NCI-H1694 (cell line): ENCODE measurements at regions not wholly inside any gene's neighbourhood (a gene's known extent, or its start where the extent isn't known, plus 50 kb on each side); places are given as distances from the start of the nearest gene placed in this dataset.
A peak's percentile ranks its signal among the peaks of the same experiment; 100 is the strongest.
"Not testable (repeated sequence)": the region's sequence is repeated elsewhere in the genome, so short reads cannot be mapped to it uniquely, and the experiment has no call there.

Experiments used
- DNase-seq: peaks from one replicate; lab custom pipeline; 2025; lab: John Stamatoyannopoulos, UW

DNA sequence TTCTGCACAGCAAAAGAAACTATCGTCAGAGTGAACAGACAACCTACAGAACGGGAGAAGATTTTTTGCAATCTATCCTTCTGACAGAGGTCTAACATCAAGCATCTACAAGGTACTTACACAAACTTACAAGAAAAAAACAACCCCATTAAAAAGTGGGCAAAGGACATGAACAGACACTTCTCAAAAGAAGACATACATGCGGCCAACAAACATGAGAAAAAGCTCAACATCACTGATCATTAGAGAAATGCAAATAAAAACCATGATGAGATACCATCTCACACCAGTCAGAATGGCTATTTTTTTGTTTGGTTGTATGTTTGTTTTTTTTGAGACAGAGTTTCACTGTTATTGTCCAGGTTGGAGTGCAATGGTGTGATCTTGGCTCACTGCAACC, 131.5 kb upstream of the MED13 start:
- DNase-seq, result not testable (repeated sequence)

DNA sequence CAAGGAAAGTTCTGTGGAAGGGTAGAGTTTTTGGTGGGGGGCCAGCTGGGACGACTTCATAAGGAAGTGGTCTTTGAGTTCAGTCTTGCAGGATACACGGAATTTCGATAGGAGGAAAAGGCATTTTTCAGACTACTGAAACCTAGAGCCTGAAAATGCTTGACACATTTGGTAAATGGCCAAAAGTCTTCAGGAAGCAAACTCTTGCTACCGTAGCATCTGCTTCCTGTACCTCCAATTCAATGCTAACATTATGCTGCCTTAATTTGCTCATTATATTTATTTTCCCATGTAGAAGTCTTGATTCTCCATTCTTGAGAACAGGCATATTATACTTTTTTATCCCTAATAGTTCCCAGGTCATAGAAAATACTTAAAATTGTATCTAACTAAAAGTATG, 129.3 kb upstream of the MED13 start:
- no peak for DNase-seq

DNA sequence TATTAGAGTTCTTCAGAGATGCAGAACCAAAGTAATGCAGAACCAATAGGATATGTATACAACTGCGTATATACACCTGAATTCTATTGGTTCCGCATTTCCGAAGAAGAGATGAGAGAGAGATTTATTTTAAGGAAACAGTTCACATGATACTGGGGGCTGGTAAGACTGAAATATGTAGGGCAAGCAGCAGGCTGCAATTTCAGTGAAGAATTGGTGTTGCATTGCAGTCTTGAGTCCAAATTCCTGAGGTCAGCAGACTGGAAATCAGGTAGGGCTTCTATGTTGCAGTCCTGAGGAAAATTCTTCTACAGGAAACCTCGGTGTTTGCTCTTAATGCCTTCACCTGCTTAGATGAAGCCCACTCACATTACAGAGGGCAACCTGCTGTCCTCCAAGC, 128.2 kb upstream of the MED13 start:
- no peak for DNase-seq

DNA sequence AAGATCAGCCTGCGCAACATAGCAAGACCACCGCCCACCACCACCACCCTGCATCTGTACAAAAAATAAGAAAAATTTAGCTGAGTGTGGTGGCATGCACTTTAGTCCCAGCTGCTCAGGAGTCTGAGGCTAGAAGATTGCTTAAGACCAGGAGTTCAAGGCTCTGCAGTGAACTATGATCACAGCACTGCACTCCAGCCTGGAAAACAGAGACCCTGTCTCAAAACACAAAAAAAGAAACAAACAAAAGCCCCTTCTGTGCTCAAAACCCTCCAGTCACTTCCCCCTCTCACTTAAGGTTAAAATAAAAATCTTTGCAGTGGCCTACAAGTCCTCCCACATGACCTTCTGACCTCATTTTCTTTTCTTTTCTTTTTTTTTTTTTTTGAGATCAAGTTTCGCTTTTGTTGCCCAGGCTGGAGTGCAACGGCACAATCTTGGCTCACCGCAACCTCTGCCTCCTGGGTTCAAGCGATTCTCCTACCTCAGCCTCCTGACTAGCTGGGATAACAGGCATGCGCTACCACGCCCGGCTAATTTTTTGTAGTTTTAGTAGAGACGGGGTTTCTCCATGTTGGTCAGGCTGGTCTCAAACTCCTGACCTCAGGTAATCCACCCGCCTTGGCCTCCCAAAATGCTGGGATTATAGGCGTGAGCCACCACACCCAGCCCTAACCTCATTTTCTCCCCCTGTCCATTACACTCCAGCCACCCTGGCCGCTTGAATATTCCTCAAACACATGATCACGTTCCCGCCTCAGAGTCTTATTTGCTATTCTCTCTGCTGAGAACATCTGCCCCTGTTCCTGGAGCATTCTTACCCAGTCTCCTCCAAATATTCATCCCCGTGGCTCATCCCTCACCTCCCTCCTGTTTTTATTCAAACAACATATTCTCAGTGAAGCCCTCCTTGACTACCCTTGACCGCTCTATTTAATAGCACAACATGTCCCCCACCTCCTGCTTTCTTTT, 126.6 kb upstream of the MED13 start:
- no peak for DNase-seq

DNA sequence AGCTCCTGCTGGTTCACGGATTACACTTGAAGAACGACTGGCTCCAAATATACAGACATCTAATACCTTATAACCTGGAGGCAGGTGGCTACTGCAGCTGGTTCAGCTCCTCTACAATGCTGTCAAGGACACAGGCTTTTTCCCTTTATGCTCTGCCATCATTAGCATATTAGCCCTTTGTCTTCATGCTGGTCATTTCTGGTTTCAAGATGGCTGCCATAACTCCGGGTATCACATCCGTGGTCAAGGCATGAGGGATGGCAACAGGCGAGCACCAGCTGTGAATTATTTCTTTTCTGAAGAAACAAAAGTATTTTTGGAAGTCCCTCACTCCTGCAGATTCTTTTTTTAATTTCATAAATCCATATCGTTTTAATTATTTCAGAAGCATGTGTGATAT, 124.3 kb upstream of the MED13 start:
- DNase-seq, result no peak

DNA sequence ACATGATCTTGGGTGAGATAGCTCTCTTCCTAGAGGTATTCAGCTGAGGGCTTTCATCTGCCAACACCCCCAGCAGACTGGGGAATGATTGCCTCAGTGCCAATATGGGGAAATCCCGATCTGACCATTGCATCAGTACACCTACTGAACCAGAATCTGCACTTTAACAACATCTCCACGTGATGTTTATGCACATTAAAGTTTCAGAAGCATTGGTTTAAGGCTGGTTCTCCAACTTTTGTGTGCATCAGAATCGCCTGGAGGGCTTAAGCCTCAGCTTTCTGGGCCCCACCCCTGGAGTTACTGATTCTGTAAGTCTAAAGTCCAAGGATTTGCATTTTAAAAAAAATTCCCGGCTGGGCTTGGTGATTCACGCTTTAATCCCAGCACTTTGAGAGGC, 123.6 kb upstream of the MED13 start:
- no peak for DNase-seq

DNA sequence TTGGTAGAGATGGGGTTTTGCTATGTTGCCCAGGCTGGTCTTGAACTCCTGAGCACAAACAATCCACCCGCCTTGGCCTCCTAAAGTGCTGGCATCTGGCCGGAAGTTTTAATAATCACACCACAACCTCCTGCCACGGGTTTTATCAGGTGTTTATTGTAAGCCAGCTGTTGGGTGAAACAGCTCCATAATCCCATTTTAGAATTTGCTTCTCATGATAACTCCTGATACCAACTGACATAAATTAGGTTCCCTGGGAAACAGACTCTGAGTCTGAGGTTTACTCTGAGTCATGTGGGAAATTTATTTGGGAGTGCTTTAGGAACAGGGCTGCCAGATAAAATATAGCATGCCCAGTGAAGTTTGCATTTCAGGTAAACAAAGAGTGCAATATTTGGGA, 122.6 kb upstream of the MED13 start:
- no peak for DNase-seq

DNA sequence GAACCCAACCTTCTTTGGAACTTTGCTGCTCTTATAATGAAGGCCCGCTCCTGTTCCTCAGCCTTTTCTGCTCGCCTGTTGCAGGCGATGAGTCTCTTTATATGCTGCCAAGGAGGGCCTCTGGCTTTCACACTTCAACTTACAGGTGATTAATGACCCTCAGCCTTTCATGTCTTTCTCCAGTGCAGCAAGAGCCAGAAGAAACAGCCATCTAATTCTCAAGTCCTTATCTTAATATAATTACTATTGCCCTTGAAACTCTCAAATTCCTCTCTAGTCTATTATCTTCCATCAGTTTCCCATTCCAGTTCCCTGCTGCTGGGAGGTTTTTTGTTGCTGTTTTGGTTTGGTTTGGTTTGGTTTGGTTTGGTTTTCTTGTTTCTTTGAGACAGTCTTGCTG, 121.8 kb upstream of the MED13 start:
- DNase-seq, result no peak

DNA sequence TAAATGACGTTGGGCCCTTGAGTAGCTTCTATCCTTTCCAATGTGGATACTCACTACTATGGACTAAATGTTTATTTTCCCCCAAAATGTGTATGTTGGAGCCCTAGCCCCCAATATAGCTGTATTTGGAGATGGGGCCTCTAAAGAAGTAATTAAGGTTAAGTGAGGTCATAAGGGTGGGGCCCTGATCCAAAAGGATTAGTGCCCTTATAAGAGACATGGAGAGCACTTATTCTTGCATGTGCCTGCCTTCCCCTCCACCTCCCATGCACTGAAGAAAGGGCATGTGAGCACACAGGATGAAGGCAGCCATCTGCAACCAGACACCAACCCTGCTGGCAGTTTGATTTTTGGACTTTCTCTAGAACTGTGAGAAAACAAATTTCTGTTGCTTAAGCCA, 115.7 kb upstream of the MED13 start:
- DNase-seq, result no peak

DNA sequence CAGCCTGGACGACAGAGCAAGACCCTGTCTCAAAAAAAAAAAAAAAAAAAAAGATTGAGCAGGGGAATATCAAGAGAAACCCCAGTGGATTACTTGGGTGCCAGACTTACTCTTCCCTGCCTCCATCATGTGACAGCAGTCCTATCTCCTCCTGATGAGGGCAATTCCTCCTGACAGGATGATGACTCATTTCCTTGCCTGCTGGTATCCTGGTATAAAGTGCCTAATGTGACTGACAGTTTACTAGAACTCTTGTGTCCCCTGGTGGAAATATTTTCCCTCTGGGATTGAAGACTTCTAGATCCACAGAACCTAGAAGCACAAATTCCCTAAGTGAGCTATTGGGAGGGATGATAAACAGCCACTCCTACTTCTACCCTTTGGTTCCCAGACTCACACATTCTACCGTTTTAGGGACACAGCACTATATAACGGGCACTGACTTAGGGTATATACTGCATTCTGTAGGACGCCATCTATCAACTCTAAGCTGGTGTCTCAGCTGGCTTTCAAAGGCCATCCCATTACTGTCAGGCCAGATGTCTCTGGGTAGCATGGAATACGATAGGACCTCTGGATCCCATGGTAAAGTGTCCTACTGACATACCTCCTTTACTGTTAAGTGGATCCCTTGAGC, 114.6 kb upstream of the MED13 start:
- DNase-seq, result no peak

DNA sequence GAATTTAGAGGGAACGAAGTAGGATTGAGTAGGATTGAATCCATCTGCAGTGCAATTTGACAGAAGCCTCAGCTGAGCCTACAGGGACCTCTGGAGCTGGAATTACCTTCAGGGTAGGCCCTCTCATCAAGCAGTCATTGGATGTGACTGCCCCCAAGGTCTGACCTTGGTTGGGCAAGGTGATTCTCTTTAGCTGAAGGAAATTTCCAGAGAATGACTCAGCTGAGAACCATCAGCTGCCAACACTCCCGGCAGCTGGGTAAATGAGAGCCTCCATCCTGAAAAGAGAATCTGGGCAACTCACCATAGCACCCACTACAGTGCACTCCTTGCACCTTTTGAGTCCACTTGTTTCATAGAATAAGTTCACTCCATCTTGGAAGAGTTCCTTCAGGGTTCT, 113.5 kb upstream of the MED13 start:
- DNase-seq, result no peak

DNA sequence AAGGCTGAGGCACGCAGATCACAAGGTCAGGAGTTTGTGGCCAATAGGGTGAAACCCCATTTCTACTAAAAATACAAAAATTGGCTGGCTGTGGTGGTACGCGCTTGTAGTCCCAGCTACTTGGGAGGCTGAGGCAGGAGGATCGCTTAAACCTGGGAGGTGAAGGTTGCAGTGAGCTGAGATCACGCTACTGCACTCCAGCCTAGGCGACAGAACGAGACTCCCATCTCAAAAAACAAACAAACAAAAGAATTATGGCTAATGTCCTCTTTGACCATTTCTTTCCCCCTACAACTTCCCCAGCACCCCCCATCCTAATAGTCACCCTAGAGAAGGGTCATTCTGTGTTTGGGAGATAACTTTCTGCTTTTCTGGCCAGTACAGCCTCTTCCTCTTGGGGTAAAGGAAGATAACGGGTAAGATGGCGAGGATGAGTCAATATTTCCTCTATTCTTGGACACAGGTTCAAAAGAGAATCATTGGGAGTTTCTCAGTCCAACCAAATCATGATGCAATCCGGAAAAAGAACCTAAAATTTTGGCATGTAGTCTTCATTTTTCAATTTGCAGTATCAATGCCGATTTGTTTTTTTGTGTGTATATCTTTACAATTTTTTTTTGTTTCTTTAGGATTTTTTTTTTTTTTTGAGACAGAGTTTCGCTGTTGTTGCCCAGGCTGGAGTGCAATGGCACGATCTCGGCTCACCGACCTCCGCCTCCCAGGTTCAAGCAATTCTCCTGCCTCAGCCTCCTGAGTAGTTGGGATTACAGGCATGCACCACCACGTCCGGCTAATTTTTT, 107.6 kb upstream of the MED13 start:
- DNase-seq, result no peak

DNA sequence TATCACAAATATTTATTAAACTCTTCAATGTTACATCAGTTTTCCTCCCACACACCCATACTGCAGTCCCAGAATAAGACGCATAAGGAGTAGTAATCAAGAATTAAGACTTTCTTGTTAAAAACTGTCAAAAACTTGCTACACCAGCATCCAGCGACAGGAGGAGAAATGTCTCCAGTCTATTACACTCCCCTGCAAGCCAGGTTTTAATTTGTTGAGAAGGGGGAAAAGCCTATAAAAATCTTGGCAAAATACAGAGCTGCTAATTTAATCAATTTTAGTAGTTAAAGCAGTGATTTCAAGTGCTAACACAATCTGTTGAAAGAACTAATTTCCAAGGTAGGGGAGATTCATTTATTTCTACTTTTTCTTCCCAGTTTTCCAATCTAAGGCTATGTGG, 102.0 kb upstream of the MED13 start:
- DNase-seq, result no peak

DNA sequence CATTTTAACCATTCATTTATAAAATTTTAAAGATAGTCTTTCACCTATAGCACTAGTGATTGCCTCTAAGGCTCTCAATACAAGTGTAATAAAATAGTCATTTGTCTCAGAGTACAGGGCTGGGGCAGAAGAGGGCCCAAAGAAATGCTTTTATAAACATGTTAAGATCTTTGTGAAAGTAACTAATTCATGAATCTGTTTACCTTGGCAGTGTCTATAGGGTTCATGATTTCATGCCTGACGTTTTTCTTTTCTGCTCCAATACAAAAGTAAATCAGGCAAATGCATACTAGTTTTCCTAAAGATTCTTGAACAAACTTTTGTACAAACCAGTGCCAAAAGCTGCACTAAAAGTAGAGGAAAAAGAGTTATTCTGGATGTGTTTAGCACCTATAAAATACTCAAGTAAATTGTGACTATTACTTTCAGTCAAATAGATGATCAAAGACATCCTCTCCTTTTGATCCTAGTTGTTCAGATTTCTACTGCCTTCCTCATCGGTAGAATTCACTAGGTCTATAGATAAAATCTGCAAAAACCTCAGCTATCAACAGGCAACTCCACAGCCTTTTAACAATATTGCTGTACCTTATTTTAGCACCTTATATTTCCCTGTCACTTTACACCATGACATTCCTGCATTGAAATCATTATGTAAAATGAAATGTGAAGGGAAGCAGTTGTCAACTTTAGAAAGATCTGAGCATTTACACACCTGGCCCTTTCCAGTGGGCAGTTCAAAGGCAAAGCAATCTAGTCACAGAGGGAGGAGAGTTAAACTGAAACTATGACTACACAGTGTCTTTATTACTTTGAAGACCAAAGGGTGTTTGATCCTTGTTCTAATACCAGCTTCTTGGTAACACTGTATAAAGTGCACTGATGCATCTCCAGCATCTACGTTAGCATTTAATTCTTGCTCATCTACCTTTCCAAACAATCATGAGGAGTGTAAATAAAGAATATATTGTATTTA, 100.0 kb upstream of the MED13 start:
- DNase-seq, result no peak

DNA sequence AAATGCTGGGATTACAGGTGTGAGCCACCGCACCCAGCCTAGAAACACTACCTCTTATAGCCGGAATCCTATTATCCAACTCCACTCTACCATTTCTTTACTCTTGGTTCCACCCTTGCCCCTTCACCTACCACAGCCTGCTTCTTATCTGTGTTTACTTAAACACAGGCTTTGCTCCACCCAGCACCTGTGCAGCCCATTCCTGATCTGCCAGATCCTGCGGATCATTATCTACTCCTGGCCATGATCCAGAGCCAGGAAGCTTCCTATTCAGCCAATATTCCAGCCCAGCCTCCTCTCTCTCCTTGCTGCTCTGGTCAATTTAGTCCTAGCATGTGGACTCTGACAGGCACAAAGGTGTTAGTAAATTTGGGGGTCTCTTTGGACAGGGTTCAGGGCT, 98.8 kb upstream of the MED13 start:
- DNase-seq, result no peak

DNA sequence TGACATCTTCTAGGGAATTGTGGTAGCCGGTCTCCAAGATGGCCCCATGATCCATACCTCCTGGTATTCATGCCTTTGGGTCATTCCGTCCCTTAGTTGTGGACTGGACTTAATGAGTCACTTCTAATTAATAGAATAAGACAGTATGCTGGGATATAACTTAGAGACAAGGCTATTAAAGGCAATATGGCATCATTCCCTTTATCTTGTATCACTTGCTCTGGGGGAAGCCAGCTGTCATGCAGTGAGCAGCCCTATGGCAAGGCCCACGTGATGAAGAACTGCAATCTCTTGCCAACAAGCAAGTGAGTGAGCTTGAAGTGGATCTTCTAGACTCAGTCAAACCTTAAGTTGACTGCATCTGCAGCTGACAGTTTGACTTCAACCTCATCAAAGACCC, 97.8 kb upstream of the MED13 start:
- DNase-seq, result peak; percentile 23

DNA sequence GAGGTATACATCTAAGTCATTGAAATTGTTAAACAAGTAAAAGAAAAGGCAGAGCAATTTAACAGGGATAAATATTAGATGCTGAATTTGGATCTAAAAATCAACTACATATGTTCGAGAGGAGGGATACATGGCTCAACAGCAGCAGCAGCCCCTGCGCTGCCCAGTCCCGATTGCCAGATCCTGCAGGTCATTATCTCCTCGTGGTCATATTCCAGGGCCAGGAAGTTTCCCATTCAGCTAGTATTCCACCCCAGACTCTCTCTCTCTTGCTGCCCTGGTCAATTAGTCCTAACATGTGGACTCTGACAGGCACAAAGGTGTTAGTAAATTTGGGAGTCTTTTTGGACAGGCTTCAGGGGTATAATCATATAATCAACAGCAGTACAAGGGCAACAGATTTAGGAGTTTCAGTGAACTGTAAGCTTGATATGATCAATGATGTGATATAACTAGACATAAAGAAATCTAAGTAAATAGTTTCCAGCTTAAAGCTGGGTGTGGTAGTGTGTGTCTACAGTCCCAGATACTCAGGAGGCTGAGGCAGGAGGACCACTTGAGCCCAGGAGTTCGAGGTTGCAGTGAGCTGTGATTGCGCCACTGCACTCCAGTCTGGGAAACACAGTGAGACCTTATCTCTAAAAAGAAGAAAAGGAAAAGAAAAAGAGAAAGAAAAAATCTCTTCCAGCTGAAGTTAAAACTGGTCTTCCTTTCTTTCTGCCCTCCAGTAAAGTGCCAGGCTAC, 96.5 kb upstream of the MED13 start:
- no peak for DNase-seq

DNA sequence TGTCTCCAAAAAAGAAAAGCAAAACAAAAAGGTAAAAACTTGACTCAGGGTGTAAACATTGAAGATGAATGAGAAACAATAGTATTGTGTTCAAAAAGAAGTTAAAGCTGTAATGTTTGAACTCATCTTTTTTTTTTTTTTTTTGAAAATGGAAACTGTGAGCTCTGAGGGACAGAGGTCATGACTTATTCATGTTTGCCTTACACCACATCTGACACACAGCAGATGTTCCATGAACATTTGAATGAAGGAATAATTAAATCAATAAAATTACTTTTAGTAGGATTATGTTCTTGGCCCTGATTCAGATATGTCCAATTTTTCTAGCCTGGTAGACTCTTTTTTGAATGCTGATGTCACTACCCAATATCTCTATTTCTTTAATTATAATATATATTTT, 95.7 kb upstream of the MED13 start:
- DNase-seq, result no peak

DNA sequence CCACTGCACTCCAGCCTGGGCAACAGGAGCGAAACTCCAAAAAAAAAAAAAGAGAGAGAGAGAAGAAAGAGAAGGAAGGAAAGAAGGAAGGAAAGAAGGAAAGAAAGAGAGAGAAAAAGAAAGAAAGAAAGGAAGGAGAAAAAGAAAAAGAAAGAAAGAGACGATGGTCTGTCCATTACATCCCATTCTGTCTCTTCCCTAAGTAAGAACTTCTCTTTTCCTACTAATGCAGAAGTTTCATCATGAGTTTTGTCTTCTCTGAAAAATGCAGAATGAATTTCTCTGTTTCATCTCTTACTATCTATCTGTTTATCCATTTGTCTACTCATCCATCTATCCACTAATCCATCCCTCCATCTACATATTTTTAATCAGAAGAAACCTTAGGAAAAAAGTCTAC, 94.9 kb upstream of the MED13 start:
- DNase-seq, result no peak

DNA sequence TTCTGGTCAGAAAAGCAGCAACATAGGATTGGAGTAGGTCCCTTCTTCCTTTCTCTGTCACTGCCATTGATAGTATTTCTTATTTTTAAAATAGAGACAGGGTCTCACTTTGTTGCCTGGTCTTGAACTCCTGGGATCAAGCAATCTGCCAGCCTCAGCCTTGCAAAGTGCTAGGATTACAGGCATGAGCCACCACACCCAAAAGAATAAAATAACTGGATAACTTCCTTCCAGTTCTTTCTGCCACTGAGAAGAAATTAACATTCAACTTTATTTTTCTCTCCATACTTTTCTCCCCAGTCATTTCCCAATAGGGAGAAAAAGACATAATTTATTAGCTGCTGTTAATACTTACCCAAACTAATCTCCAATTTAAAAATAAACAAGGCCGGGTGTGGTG, 91.9 kb upstream of the MED13 start:
- DNase-seq, result no peak

DNA sequence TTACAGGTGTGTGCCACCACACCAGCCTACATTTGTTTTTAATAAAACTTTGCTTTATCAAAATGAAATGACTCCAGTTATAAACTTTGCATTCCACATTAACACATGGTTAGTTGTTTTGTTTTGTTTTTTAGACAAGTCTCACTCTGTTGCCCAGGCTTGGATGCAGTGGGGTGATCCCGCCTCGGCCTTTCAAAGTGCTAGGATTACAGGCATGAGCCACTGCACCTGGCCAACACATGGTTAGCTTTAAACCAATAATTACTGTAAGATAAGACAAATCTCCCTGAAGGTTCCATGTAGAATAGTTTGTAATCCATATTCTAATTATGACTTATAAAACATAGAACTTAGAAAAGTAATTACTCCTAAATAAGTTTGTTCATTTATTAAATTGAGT, 89.8 kb upstream of the MED13 start:
- DNase-seq, result no peak
